Kidney tubule cell (primary cell): ENCODE measurements at regions not wholly inside any gene's neighbourhood (a gene's known extent, or its start where the extent isn't known, plus 50 kb on each side); places are given as distances from the start of the nearest gene placed in this dataset.
"Not testable (repeated sequence)": the region's sequence is repeated elsewhere in the genome, so short reads cannot be mapped to it uniquely, and the experiment has no call there.

Source experiments
- DNase-seq: peaks from one replicate; pipeline ENCODE4 v3.0.0-alpha.2; 2018; ENCODE audit warnings: low spot score

DNA sequence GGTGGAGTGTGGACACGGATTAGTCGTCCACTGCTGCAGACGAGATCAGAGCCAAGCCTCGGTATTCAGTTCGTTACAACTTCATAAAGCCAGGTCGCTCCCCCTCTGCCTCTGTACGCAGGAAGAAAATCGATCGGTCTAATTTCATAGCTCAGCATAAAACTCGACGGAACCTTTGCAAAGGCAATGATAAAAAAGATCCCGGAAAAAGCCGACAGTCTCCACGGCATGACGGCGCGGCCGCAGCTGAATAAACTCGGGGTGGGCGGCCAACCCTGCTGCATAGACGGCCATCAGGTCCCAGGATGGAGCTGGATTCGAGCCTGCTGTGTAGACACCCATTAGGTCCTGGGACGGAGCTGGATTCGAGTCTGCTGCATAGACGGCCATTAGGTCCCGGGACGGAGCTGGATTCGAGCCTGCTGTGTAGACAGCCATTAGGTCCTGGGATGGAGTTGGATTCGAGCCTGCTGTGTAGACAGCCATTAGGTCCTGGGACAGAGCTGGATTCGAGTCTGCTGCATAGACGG, 113.8 kb upstream of the PPP2R3B start:
- DNase-seq = no peak

DNA sequence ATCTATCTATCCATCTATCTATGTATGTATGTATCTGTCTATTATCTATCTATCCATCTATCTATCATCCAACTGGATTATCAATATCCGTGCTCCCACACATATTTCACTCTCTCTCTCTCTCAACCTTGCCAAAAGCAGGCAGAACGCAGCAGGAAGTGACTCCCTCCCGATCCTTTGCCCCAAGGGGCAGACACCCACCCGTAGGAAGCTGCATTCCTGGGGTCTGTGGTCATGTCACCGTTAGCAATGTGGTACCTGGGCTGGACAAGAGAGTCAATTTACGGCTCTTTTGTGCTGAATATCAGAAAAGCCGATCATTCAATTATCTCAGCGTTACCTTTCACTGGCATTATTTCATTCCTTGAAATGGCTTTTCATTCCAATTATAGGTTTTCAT, 119.6 kb upstream of the PPP2R3B start:
- DNase-seq = no peak

DNA sequence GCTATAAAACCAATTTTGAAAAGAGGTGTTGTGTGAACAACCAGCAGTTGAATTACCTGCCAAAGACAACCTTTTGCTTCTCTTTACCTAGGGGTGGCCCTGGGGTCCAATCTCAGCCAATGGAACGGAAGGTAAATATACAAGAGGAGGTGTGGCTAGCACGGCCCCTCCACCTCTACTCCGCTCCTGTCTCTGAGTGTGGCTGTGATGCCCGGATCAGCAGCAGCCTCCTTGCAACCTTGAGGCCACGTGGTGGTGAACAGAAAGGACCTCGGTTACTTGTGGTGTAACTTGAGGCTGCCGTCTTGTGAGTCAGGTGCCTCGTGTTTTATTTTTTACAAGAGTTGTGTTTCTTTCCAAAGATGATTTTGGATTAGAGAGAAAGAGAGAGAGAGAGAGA, 121.5 kb upstream of the PPP2R3B start:
- no peak for DNase-seq

DNA sequence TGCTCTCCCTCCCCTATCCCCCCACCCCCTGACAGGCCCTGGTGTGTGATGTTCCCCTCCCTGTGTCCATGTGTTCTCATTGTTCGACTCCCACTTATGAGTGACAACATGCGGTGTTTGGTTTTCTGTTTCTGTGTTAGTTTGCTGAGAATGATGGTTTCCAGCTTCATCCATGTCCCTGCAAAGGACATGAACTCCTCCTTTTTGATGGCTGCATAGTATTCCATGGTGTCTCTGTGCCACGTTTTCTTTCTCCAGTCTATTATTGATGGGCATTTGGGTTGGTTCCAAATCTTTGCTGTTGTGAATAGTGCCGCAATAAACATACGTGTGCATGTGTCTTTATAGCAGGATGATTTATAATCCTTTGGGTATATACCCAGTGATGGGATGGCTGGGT, 121.8 kb upstream of the SHOX start:
- not testable (repeated sequence) for DNase-seq

DNA sequence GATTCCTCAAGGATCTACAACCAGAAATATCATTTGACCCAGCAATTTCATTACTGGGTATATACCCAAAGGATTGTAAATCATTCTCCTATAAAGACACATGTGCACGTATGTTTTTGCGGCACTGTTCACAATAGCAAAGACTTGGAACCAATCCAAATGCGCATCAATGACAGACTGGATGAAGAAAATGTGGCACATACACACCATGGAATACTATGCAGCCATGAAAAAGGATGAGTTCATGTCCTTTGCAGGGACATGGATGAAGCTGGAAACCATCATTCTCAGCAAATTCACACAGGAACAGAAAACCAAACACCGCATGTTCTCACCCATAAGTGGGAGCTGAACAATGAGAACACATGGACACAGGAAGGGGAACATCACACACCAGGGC, 119.5 kb upstream of the SHOX start:
- DNase-seq = not testable (repeated sequence)

DNA sequence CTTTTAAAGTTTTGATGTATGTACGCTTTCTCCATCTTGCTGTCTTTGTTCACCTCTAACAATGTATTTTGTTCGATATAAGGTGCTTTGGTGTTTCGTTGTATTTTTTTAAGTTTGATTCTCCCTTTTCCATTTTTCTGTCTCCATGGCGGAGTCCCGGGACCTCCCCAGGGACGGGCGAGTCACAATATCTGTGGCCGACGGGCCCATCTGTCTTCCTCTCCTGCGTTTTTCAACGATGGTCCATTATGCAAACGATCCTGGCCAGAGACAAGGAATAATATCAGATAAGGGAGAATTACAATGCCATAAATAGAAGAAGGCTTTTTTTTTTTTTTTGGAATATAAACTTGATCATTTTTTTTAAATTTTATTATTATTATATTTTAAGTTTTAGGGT, 112.3 kb upstream of the SHOX start:
- no peak for DNase-seq

DNA sequence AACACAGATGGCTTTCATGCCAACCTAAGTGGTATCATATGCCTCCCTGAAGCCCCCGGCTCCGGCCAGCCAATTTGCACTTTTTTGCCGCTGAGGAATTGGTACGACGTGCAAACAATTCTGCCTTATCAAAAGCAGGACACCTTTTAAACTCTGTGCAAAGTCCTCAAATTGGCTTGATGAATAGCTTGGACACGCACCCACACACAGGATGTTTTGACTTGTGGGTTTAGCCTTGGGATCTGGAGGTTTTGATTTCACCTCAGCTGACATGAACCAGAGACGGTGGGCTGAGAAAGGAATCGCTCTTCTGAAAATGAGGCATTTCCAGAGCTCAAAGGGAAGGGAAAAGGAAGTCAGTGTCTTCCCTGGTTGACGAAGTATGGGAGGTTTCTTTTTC, 110.8 kb upstream of the SHOX start:
- no peak for DNase-seq

DNA sequence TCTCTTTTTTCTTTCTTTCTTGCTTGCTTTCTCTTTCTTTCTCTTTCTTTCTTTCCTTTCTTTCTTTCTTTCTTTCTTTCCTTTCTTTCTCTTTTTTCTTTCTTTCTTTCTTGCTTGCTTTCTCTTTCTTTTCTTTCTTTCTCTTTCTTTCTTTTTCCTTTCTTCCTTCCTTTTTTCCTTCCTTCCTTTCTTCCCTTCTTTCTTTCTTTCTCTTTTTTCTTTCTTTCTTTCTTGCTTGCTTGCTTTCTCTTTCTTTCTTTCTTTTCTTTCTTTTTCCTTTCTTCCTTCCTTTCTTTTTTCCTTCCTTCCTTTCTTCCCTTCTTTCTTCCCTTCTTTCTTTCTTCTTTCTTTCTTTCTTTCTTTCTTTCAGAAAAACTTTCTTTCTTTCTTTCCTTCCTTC, 108.1 kb upstream of the SHOX start:
- no peak for DNase-seq

DNA sequence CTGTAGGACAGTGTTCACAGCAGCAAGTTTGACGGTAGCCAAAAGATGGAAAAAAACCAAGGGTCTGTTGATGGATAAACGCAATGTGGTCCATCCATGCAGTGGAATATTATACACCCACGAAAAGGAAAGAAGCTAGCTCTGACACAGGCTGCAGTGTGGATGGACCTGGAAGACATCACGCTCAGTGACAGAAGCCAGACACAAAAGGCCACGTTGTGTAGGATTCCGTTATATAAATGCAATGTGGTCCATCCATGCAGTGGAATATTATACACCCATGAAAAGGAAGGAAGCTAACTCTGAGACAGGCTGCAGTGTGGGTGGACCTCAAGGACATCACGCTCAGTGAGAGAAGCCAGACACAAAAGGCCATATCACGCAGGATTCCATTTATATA, 105.5 kb upstream of the SHOX start:
- no peak for DNase-seq

DNA sequence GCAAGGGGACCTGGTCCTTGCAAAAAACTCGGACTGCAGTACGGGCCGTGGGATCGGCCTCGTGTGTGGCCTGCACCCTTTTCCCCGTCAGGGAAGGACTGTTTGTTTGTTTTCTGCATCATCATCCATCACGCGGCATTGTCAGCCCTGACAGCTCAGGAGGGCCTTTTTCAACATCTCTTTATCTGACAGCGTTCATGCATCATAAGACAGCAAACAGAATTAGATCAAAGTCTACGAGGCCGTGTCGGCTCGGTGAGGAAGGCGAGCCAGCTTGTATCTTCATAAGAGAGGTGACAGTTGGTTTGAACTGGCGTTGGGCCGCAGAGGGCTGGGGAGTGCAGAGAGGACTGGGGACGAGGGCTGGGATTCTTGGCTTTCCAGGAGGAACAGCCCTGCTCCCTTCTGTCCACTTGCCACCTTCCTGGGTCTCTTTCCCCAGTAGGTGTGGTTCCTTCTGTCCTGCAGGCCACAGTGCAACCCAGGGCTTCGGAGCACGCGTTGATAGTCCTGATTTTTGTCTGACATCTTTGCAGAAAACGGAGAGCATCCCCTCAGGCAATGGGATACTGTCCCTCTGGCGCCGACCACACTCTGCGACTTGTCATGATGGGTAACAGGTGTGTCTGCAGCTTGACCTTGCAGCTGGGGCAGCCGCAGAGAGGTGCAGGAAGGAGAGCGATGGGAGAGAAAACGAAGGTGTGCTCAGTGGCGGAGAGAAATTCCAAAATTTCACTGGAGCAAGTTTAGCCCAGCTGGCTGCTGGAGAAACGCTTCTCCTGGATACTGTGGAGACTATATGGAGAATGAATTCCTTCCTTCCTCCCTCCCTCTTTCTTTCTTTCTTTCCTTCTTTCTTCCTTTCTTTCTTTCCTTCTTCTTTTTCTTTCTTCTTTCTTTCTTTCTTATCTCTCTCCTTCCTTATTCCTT, 104.0 kb upstream of the SHOX start:
- DNase-seq = no peak

DNA sequence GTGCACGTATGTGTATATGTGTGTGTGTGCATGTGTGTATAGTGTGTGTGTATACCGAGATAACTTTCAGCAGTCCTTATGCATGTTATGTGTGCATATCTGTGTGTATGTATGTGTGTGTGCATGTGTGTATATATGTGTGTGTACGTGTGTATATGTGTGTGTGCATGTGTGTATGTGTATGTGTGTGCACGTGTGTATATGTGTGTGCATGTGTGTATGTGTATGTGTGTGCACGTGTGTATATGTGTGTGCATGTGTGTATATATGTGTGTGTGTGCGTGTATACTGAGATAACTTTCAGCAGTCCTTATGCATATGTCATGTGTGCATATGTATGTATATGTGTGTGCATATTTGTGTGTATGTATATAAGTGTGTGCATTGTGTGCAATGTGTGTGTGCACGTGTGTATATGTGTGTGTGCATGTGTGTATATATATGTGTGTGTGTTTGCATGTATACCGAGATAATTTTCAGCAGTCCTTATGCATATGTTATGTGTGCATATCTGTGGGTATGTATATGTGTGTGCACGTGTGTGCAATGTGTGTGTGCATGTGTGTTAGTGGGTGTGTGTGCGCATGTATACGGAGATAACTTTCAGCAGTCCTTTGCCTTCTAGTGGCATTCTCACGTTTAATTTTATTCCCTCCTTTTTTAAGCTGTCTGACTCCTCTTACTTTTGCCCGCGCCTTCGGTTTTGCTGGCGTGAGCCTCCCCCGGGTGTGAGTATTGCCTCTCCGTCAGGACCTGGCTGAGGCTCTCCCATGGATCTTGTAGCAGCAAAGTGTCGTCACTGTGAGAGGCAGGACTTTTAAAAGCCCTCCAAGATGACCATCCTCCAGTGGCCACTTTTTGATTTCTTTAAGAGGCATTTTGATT, 99.6 kb upstream of the SHOX start:
- no peak for DNase-seq

DNA sequence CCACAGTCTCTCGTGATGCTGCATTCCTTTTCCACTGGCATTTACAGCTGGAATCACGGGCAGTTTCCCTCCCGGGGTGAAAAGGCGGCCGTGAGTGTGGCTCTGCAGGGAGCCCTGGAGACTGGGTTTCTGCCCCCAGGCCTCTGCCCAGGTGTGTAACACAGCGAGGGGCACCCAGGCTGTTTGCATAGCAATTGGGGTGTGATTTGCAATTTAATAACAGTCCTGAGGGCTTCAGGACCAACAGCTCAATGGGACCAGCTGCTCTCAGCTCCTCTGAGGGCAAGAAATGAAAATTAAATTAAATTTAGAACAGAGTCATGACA, 99.0 kb upstream of the SHOX start:
- DNase-seq = no peak

DNA sequence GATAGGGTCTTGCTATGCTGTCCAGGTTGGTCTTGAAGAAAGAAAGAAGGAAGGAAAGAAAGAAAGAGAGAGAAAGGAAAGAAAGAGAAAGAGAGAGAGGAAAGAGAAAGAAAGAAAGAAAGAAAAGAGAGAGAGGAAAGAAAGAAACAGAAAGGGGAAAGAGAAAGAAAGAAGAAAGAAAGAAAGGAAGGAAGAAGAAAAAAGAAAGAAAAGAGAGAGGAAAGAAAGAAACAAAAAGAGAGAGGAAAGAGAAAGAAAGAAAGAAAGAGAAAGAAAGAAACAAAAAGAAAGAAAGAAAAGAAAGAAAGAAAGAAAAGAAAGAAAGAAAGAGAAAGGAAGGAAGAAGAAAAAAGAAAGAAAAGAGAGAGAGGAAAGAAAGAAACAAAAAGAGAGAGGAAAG, 95.8 kb upstream of the SHOX start:
- no peak for DNase-seq

DNA sequence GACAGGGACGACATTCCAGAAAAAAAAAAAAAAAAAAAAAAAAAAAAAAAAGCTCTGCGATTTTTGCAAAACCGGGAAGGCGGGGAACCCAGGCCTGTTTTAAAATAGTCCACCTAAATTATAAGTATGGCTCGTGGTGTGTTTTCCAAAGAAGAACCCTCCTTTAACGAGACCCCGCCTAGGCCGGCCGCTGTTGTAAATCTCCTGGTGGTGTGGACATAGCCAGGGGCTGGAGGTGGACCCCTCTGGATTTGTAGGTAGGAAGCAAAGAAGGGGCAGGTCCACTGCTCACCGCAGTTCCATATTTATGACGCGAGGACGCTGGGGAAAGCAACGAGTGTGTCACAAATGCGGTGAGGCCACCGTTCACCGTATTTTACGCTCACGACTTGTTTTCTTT, 94.0 kb upstream of the SHOX start:
- no peak for DNase-seq

DNA sequence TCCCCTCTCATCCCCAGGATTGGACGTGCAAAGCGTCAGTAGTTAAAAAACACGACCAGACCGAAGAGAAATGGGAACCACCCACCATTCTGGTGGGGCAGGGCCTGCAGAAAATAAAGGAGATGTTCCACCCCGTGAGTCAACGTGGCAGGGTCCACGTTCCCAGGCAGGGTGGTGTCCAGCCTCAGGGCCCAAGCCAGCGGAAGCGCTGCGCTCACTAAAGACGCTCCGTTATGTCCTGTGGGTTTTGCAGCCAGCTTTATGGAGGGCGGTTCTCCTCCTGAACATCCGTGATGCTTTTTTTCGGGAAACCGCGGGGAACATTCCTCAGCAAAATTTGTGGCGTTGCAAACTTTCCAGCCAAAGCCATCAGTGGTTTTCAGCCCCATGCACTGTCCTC, 93.4 kb upstream of the SHOX start:
- DNase-seq = no peak

DNA sequence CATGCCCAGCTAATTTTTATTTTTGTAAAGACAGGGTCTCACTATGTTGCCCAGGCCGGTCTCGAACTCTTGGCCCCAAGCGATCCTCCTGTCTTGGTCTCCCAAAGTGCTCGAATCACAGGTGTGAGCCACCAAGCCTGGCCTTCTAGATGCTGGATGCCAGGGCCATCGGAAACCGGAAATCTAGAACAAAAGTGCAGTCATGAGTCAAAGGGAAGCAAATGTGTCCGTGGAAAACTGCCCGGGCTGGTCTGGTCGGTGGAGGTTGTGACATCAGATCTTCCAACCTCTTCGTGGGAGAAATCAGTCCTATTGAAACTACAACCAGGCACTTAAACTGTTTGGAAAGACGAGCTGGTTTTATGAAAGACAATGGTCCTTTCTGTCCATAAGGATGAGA, 92.3 kb upstream of the SHOX start:
- DNase-seq = no peak

DNA sequence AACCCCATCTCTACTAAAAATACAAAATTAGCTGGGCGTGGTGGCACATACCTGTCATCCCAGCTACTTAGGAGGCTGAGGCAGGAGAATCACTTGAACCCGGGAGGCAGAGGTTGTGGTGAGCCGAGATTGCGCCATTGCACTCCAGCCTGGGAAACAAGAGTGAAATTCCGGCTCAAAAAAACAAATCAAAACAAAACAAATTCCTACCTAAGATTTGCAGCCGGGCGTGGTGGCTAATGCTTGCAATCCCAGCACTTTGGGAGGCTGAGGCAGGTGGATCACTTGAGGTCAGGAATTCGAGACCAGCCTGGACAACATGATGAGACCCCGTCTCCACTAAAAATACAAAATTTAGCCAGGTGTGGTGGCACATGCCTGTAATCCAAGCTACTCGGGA, 89.6 kb upstream of the SHOX start:
- DNase-seq = not testable (repeated sequence)

DNA sequence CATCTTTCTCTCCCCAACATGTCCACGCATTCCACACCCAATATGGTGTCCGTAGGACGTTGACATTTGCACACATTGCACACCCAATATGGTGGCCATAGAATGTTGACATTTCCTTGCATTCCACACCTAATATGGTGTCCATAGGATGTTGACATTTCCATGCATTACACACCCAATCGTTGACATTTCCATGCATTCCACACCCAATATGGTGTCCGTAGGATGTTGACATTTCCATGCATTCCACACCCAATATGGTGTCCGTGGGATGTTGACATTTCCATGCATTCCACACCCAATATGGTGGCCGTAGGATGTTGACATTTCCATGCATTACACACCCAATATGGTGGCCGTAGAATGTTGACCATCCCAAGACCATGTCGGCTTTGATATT, 88.4 kb upstream of the SHOX start:
- DNase-seq = no peak

DNA sequence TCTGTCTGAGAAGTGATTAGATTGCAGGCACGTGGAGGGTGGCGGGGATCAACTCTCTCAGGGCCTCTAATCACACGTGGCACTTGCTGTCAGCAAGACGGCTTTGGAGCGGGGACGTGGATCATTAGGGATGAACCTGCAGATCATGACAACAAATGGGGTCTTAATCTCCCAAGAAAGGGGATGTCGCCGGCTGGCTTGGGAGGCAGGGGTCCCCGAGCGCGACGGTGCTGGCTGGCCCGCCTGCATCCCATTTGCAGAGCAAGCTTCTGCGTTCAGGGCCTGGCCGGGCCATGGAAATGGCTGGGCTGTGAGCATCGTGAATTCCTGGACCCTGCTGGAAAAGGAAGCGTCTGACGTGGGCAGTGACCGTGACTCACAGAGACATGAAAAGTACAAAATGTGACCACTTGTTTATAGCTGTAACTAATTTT, 85.1 kb upstream of the SHOX start:
- DNase-seq = no peak

DNA sequence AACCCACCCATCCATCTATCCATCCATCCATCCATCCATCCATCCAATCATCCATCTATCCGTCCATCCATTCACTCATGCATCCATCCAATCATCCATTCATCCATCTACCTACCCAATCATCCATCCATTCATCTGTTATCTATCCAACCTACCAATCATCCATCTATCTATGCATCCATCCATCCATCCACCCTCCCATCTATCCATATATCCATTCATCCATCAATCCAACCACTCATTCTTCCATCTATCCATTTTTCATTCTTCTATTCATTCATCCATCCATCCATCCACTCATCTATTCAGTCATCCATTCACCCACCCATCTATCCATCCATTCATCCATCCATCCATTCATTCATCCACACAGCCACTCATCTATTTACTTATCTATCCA, 80.1 kb upstream of the SHOX start:
- no peak for DNase-seq

DNA sequence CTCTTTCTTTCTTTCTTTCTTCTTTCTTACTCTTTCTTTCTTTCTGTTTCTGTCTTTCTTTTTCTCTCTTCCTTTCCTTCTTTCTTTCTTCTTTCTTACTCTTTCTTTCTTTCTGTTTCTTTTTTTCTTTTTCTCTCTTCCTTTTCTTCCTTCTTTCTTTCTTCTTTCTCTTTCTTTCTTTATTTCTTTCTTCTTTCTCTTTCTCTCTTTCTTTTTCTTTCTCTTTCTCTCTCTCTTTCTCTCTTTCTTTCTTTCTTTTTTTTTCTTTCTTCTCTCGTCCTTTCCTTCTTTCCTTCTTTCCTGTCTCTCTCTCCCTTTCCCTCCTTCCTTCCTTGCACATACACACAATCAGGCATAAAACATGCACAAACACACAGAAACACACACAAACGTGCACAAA, 79.3 kb upstream of the SHOX start:
- no peak for DNase-seq

DNA sequence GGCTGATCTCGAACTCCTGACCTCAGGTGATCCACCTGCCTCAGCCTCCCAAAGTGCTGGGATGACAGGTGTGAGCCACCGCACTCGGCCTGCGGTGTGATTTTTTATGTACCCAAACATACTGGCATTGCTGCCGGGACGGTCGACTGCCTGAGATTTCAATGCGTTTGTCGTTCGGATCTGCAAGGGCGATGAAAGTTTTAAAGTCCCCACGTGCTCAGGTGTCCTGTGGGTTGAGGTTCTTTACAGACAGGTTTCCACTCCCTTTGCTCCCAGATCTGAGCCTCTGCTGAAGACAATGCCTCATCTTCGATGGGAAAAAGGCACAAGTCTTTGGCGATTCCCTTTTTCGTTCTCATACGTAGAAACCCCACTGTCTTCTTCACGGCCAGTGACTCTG, 78.1 kb upstream of the SHOX start:
- no peak for DNase-seq

DNA sequence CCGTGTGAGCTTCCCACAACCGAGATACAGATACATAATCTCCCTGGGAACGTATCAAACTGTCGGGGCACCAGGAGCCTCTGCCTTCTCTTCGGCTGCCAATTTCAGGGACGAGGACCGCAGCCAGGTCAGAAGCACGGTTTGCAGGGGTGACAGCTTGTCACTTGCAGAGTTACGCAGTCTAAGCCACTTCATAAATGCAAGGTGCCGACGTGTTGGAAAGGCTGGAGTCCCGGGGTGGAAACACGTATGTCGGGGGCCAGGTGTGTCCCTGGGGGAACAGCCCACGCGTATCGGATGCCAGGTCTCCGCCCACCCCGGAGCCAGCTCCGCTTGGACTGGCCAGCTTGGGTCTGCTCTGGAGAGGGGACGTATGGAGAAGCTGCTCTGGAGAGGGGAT, 76.3 kb upstream of the SHOX start:
- DNase-seq = no peak
